Ovary (tissue), 3 donors: ENCODE measurements at regions not wholly inside any gene's neighbourhood (a gene's known extent, or its start where the extent isn't known, plus 50 kb on each side); places are given as distances from the start of the nearest gene placed in this dataset.

Source experiments
- CTCF ChIP-seq, 3 donors: fragments of 450-650 bp in 2 of 3; fragments of 200-600 bp in 1 of 3; IDR thresholded peaks; one replicate each; pipeline versions ENCODE4 v1.5.1 to v1.8.0; 2016 to 2022; ENCODE audit warnings: antibody characterized with exemption in 3 of 3, mild to moderate bottlenecking in 1 of 3
- EP300 ChIP-seq: sonication (generic); formaldehyde crosslinking; IDR thresholded peaks from one replicate; pipeline ENCODE4 v1.6.1; 2017; ENCODE audit warnings: antibody characterized with exemption
- POLR2A ChIP-seq: fragments of 450-650 bp; IDR thresholded peaks from one replicate; pipeline ENCODE4 v1.6.1; 2017; ENCODE audit warnings: antibody characterized with exemption, mild to moderate bottlenecking, moderate library complexity
- donor health status: DM: no; HTN: no; CAD: no.

DNA sequence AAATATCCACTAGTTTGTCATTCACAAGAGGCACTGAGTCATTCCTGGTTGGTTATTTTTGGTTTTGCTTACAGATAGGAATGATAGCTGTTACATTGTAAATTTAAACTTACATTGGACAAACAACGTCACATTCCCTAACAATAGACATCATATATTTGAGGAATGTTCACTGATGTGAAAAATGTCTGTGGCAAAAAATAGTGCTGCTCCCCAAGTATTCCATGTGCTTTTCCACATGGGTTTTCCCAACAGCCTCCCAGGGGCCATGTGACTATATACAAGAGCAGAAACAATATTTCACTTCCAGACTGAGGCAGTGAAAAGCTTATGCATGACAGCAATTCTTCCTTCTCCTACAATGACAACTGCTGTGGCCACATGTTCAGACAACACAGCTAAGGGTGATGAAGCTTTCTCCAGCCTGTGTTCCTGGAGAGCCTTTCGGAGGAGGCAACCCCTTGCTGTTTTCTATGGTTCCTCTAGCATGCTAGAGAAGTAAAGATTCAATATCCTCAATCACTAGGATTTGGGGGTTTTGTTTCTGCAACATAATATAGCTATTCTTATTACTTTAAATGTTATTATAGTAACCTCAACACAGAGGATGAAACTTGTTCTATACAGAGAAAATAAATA, 202.7 kb downstream of the PTH2R start:
- TF ChIP-seq CTCF (IDR thresholded peaks at IDR 0.05) (no peak), POLR2A (no peak), EP300 (no peak)
